Fibroblast of gingiva (primary cell): ENCODE measurements at regions not wholly inside any gene's neighbourhood (a gene's known extent, or its start where the extent isn't known, plus 50 kb on each side); places are given as distances from the start of the nearest gene placed in this dataset.

Experiments used
- DNase-seq: peaks from one replicate; pipeline ENCODE4 v3.0.0-alpha.2; 2011; ENCODE audit warnings: low read depth

DNA sequence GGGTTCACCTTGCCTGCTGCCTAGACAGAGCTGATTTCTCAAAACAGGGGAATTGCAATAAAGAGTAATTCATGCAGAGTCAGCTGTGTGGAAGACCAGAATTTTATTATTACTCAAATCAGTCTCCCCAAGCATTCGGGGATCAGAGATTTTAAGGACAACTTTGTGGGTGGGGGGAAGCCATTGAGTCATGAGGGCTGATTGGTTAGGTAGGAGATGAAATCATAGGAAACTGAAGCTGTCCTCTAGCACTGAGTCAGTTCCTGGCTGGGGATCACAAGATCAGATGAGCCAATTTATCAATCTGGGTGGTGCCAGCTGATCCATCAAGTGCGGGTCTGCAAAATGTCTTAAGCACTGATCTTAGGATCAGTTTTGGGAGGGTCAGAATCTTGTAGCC is 159.1 kb upstream of the MAP1B start:
- DNase-seq, result no peak

DNA sequence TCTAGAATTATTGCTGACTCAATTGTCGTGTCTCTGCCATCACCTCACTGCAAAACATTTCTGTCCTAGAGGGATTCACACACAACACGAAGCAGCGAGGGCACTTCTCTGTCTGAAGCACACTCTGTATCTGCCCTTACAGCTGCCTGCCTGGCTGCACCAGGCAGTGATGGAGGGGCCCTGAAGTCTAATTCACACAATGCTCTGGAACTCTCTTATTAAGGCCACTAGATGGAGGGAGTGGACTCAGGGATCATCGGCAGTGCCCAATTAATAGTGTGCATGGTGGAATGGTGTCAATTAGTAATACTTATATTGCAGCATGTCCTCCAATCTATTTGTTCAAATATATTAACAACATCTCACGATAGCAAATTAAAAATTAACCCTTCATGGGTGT is 157.5 kb upstream of the MAP1B start:
- DNase-seq, result no peak

DNA sequence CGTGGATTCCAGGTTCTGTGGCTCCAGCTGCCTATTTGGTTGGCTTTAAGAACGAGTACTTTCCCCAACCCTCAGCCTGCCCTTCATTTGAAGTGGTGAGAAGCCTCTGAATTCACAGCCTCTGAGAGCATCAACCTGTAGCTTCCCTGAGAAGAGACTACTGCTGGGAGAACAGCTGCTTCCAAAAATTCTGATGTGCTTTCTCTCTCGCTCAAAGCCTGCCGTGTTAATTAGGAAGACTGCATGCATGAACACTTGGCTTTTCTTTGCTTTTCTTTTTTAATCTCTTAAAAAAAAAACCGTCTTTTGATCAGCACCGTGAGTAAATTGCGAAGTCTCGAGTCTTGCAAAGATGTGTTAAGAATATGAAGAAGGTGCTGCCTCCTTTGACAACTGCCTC is 153.4 kb upstream of the MAP1B start:
- DNase-seq, result no peak

DNA sequence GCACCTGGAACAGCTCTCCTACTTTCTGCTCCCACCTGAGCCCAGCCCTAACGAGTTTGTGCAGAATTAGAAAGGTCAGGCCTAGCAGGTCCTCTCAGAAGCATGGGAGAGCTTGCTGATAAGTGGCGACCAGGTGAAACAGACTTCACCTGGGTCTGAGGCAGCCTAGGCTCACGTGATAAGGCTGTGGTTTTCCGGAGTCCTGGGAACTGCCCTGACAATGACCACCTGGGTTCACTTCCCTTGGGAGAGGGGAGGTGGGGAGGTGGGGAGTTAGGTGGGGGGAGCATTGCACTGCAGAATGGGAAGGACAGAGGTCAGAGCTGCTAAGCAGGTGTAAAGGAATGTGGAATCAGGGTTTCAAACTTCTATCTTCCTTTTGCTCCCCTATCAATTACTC is 152.9 kb upstream of the MAP1B start:
- DNase-seq, result no peak

DNA sequence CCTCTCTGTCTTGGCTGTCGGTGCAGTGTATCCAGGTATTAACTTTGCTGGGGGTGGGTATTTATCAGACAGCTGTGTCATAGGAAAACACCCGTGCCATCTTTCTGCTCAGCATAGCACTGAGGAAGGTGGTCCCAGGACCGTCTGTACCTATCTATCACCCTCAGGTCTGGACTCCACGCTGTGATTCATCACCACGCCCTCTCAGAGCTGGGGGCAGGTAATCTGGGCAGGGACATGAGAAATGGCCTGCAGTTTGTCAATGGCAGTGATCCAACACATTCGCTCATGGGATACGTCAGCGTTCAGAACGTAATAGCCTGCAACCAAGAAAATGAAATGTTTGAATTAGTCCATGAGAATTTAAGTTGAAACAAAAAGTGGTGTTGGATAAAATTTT is 151.6 kb upstream of the MAP1B start:
- DNase-seq, result no peak

DNA sequence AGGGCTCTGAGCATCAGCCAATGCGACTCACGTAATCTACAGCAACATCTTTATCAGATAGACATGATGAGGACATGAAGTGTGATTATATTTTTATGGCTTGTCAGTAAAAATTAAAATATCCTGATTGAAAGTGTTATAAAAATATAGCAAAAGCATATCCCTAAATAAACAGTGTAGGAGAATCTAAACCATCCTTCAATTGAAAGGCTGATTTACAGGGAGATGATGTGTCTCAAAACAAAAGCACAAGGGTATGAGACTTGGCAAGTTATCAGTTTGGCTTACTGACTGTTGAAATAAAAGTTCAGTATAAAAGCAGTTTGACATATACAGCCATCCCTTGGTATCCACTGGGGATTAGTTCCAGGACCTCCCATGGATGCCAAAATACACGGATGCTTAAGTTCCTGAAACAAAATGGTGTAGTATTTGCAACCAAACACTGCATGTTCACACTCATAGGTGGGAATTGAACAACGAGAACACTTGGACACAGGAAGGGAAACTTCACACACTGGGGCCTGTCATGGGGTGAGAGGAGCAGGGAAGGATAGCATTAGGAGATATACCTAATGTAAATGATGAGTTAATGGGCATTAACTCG is 149.9 kb upstream of the MAP1B start:
- no peak for DNase-seq

DNA sequence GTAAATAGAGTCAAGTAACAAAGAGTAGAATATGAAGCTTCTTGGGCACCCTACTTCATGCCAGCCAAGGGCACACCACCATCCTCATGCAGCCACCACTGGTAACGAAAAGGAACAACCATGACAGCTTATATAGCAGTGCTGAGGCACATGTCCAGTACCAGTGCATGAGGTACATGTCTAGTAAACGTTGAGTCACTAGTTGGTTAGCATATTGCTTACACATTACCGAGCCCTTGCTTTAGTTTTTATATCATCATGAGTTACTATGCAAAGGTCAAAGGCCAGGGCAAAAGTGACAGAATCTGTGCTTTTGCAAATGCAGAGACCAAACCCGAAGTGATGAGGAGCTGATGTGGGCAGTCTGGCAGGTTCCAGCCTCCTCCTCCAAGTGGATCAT is 147.1 kb upstream of the MAP1B start:
- no peak for DNase-seq

DNA sequence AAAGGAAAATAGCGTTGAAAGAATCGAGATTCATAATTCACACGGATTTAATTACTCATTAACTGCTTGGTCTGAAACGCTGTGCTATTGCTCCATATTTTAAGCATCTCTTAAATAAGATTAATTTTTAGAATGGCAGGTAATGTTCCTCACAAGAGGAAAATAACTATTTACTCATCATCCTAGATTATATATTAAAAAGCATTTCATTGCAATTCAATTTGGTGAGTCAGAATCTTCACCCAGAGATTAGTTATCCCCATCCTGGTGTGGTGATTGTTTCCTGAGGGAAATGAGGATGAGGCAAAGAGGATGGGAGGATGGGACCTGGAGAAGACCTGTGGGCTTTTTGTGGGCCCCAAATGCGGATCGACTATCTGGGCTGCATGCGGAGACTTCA is 145.5 kb upstream of the MAP1B start:
- no peak for DNase-seq

DNA sequence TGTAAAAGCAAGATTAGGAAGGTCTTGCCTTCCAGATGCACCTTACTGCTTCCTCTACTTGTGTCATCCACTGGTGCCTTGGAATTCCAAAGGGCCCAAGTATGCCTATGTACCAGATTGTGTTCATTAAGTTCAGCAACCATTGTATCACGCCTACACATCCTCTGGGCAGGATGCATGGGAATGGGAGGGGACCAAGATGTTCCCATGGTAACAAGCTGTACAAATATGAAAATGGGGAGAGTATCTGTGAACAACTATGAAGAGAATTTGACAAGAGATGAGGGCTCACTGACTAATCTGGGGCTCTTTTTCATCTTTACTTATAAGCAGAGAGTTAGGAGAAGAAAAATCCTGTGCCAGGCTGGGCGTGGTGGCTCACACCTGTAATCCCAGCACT is 137.8 kb upstream of the MAP1B start:
- no peak for DNase-seq

DNA sequence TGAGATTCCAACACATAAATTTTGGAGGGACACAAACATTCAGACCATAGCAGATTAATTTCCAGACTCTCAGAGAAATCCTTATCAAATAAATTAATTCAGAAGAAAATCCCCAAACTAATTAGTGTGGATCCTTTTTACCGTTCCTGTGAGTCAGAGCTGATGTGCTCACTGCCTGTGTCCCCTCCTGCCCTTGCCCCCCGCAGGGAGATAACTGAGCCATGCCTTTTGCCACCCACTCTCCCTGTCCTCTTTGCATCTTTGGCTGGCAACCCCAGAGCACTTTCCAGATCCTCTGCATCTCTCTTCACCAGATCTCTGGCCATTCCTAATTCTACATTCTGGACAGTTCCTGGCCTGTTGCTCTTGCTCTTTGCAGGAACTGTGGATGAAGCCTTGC is 135.4 kb upstream of the MAP1B start:
- DNase-seq, result no peak

DNA sequence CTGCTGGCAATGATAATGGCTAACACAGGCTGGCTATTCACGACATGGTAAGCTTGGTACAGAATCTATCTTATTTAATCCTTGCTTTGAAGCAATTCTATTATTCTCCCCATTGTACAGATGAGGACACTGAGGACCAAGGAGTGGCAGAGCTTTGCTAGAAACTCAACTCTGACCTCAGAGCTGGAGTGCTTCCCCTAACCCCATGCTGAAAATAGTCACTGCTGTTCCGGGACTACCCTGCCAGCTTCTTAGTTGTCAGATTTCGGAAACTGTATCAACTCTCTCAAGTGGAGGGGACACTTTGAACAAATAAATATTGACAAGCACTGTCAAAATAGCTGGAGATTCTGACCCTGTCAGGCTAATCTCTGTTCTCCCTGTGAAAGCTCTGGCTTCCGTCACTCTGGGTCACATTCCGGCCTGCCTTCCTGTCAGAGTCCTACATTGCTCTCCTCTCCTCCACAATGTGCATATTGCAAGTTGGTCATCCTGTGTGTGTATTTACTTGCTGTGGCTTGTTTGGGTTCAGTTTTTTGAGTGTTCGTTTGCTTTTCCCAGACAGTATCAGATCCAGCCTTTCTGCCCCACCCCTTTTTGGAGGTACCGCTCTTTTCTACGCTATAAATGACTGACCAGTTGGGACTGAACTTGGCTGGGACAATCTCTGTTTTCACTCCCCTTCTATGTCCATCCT is 134.3 kb upstream of the MAP1B start:
- no peak for DNase-seq

DNA sequence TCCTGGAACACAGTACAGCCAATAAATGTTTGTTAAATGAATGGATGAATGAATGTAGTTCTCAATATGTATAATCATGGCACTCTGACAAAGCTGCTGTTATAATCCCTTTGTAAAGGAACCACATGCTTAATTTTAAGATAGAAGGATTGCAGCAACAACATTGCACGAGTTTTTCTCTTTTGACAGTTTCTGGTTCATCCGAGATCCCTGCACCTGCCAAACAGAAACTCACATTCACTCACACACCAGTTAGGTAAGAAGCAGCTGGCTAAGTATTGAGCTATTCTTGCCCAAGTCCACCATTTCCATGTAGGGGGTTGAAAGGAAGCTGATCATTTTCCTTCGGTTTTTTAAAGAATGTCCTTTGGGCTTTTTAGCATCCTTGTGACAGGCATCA is 133.7 kb upstream of the MAP1B start:
- DNase-seq, result no peak

DNA sequence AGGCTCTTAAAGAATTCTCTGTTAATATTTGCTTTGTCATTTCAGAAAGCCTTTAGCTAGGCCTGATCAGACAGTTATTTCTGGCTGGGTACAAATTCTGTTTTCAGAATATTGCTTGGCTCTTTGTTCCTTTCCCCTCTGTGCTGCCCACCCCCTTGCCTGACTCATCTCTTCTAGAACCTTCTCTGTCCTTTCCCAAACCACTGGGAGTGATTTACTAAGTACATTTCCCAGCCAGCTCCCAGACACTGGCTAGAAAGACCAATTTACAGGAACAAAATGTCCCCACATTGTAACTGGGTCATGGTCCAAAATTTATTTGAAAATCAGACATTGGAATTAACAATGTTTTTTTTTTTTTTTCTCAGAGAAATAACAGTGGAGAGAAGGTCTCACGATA is 133.1 kb upstream of the MAP1B start:
- no peak for DNase-seq

DNA sequence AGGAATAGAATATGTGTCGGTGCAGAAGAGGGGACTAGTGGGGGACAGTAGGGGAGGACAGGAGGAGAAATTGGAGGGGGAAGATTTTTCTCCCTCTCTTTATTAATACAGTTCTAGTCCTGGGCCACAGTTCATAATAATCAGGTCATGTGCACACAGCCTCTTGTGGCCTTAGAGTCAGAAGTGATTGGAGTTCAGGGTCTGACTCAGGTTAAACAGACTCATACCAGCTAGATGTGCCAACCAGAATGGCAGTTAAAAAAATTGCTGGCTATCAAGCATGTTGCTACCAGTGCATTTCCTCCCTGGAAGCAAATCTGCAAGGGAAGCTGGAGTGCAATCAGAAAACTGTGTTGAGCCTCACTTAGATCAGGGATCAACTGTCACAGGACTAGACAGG is 132.7 kb upstream of the MAP1B start:
- DNase-seq, result no peak

DNA sequence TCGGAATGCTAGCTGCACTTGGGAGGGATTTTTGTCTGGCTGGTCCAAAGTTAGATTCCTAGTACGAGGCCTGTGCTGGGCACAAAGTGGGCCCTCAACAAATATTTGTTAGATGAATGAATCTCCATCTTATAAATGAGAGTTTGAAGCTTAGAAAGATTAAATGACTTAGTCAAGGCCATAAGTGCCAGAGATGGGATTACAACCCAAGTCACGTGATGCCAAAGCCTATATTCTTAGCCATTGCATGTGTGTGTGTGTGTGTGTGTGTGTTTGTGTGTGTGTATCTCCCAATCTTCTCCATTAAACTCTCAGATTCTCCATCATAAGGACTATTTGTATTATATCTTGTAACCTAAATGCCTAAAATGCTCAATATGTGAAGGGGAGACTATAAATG is 130.8 kb upstream of the MAP1B start:
- no peak for DNase-seq

DNA sequence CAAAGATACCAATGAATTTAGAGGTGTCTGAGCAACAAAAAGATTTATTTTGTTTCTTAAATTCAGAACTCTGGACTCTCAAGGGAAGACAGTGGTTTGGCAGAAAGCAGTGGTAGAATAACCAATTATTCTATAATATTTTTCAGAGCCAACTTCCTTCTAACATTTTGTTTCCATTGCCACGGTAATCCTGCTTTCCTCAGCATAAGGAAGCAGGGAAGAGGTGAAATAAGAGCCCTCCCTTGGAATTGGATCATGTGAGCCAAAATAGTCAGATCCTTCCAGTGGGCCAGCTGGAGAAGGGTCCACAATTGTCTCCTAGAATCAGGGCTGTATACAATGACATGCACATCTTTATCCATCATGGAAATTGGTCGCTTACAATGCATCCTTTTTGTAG is 130.0 kb upstream of the MAP1B start:
- DNase-seq, result no peak

DNA sequence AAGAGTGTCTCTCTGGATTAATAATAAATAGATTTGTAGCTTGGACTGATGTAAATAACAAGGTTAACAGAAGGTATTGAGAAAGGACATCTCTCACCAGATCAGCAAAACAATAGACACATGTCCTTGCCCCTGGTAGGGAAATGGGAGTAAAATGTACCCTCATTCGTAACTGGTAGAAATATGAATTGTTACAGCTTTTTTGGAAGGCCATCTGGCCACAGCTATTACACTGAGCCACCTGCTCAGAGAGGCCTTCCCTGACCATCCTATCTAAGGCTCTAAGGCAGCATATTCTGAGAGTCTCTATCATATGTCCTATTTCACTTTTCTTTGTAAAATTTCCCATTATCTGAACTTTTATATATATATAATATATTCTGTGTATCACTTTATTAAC is 129.1 kb upstream of the MAP1B start:
- DNase-seq, result no peak

DNA sequence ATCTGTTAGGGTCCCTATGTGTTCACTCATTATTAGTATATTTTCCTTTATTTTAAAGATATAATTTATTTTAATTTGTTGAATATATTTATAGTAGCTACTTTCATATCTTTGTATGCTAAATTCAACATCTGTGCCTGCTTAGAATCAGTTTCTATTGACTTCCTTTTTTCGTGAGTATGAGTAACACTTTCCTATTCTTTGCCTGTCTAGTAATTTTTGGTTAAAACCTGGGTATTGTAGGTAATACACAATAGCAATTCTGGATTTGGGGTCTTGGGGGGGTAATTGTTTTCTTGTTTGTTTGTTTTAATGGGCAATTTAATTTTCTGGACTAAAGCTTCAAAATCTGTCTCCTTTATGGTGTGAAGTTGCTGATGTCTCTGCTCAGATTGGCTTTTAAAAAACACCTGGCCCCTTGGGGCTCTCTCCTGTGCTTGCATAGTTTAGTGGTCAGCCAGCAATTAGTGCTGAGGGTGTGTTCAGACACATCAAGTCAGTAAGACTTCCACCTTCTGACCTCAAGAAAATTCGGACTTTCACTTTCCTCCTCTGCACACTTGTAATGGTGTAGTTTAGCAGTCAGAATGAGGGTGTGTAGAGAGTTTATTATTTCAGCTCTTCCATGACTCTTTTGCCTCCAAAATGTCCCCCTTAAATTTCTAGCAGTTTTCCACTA is 124.4 kb upstream of the MAP1B start:
- no peak for DNase-seq

DNA sequence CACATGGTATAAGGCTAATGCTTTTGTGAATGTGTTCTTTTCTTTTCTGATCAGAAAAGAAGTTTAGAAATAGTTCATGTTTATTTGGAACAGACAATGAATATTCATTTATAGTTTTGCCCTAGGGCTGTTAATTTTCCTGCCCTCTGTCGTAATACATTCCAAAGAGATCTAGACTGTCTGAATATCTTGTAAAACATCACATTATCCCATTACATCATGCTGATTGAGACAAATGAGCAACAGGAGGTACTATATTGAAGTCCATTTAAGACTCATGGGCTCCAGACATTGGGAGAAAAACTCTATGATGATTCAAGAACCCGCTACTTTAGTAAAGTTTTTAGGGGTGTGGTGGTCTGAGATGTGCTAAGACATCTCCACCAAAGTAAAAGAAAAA is 121.2 kb upstream of the MAP1B start:
- DNase-seq, result peak; percentile 5

DNA sequence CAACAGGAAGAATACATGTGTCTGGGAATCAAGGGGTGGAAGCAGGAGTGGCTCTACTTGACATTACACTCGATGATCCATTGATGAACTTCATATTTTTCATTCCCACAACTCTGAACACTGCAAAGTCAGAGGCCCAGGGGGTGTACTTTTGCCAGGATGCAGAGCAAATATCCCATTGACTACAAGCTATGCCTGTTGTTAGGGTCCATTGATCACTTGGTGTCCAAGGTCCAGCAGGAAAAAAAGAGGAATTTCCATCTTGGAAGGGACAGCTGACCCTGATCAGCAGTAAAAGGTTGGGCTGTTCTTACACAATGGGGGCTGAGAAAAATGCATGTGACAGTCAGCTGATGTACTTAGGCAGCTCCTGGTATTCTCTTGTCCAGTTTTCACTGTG is 118.5 kb upstream of the MAP1B start:
- DNase-seq, result no peak

DNA sequence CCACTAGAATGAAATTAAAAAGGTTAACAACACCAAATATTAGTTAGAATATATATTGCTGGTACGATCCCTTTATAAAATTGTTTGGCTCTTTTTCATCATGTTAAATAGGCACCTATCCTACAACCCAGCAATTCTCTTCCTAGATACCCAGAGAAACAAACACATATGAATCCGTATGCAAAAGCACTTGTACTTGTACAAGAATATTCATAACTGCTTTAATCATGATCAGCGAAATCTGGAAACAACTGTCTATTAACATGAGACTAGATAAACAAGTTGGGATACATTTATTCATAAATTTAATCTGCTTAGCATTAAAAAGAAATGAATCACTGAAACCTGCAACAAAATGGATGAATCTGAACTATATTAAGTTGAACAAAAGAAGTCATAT is 113.7 kb upstream of the MAP1B start:
- DNase-seq, result no peak

DNA sequence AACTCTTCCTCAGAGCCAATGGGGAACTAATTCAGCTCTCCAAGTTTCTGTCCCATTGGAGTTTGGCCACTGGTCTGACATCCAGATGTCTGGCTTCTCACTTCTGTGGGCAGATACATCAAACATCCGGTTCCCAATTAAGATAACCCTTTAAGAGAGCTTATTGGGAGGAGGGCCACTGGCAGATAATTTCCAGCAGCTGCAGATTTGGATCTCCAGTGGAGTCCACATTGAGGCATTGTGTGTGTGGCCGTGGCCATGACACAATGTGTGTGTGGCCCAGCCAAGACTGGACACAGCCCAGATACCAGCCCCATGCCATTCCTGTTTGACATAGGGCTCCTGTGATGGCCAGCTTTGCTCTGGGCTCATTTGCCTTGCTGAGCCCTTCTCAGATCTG is 110.5 kb upstream of the MAP1B start:
- DNase-seq, result no peak

DNA sequence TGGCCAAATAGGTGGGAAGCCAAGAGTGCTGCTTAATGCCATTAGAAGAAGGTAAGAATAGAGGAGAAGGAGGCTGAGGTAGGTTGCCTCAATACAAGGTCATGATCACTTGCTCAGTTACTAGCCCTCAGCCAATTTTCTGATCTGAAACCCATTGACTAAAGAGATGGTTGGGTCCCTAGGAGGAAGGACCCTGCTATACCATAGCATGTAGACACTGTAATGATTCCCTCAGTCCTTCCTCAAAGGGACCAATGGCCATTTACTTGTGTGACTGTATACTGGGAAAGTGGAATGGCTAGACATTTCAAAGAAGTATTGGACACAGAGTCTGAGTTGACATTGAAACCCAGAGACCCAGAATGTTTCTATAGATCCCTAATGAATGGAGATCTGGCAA is 108.5 kb upstream of the MAP1B start:
- DNase-seq, result no peak

DNA sequence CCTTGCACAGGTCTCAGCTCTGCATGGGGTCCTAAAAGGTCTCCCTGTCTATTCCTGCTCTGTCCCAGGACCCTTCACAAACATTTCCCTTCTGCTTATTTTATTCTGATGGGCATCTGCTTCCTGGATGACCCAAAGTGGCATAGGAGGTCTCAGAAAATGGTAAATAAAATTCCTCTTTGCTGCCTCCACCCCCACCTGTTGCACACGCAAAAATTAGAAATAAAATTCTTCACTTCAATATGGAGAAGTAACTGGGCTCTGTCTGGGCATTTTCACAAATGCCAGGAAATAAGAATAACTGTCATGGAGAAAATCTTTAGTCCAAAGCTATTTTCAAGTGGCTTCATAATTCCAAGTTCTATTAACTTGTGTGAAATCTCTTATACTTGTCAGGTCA is 106.6 kb upstream of the MAP1B start:
- DNase-seq, result no peak
